HCT116 (cell line): ENCODE measurements at regions not wholly inside any gene's neighbourhood (a gene's known extent, or its start where the extent isn't known, plus 50 kb on each side); places are given as distances from the start of the nearest gene placed in this dataset.

Source experiments
- ATAC-seq: fragments of 200-7000 bp; cut with Tn5 transposase; 2 replicates; pipeline ENCODE4 v1.9.1; 2020; ENCODE audit warnings: mild to moderate bottlenecking, moderate library complexity
- BruUV-seq: library from RNA; stranded (reverse); fragments of 400-500 nt; replicated peaks from 2 replicates; lab custom pipeline; 2021; lab: Mats Ljungman, UMichigan
- CTCF ChIA-PET: fragments of 300-600 bp; sonication (Branson Sonifier 250); formaldehyde crosslinking; loops from one replicate; lab custom pipeline; 2021; ENCODE audit warnings: antibody characterized with exemption; lab: Charles Lee
- POLR2A ChIA-PET: fragments of 300-600, 350-600 bp; sonication (Branson Sonifier 250); formaldehyde crosslinking; loops from one replicate; lab custom pipeline; 2021; ENCODE audit warnings: antibody characterized with exemption; lab: Charles Lee
- RAD21 ChIA-PET, 2 experiments: fragments of 300-600 bp; sonication (Branson Sonifier 250); formaldehyde crosslinking; loops; one replicate each; lab custom pipeline; 2023; ENCODE audit warnings: low total read pairs in 2 of 2; ENCODE audit not compliant: uncharacterized antibody in 2 of 2, unreplicated experiment in 2 of 2, low non-redundant PET in 1 of 2; lab: Charles Lee
- DNase-seq: peaks from one replicate; pipeline ENCODE4 v3.0.0-alpha.2; 2010; ENCODE audit warnings: low read depth, low spot score
- H2AFZ ChIP-seq: fragments of 200-600 bp; shearing (Covaris generic), sonication (generic); 2 replicates; pipeline ENCODE4 v1.6.1; 2017; ENCODE audit warnings: low read depth, mixed run types, mixed read lengths, antibody characterized with exemption, low read length; ENCODE audit not compliant: poor library complexity, severe bottlenecking
- H3K27ac ChIP-seq: 2 replicates; pipeline ENCODE4 v1.5.1; 2012; ENCODE audit warnings: low read depth, low read length
- H3K27me3 ChIP-seq: fragments of 200-600 bp; sonication (generic); 2 replicates; pipeline ENCODE4 v1.6.1; 2016; ENCODE audit warnings: mixed run types, low read length, mixed read lengths; ENCODE audit not compliant: insufficient read depth
- H3K36me3 ChIP-seq, 2 experiments: fragments of 200-500 bp in 1 of 2; fragments of 200-600 bp in 1 of 2; sonication (Bioruptor generic) in 1 of 2; sonication (generic) in 1 of 2; 2 replicates each; pipeline versions ENCODE4 v1.5.1 to v1.6.1; 2014 to 2016; ENCODE audit warnings: low read length in 2 of 2, inconsistent platforms in 1 of 2, mixed read lengths in 1 of 2, mixed run types in 1 of 2; ENCODE audit not compliant: insufficient read depth in 2 of 2, control insufficient read depth in 1 of 2
- H3K4me1 ChIP-seq, 2 experiments: fragments of 200-600 bp in 1 of 2; sonication (generic) in 1 of 2; 2 replicates each; pipeline versions ENCODE4 v1.5.1 to v1.6.1; 2012 to 2017; ENCODE audit warnings: low read length in 2 of 2, inconsistent platforms in 1 of 2, mild to moderate bottlenecking in 1 of 2, mixed read lengths in 1 of 2, mixed run types in 1 of 2, moderate library complexity in 1 of 2; ENCODE audit not compliant: insufficient read depth in 2 of 2, control insufficient read depth in 1 of 2
- H3K4me2 ChIP-seq: fragments of 200-600 bp; sonication (generic); 2 replicates; pipeline ENCODE4 v1.6.1; 2017; ENCODE audit warnings: mixed run types, low read length, mixed read lengths
- H3K4me3 ChIP-seq, 2 experiments: fragments of 200-600 bp in 1 of 2; sonication (generic) in 1 of 2; replicated peaks in 1 of 2; 2 replicates each; pipeline ENCODE4 v1.5.1; 2011 to 2016; ENCODE audit warnings: low read length in 2 of 2, control low read depth in 1 of 2, low read depth in 1 of 2, mild to moderate bottlenecking in 1 of 2, mixed read lengths in 1 of 2, mixed run types in 1 of 2
- H3K79me2 ChIP-seq: fragments of 200-600 bp; sonication (generic); 2 replicates; pipeline ENCODE4 v1.6.1; 2017; ENCODE audit warnings: mild to moderate bottlenecking, mixed run types, low read length, moderate library complexity, mixed read lengths; ENCODE audit not compliant: insufficient read depth
- H3K9ac ChIP-seq: fragments of 200-600 bp; sonication (generic); 2 replicates; pipeline ENCODE4 v1.6.1; 2016; ENCODE audit warnings: low read length, mixed read lengths
- H3K9me2 ChIP-seq: fragments of 200-600 bp; sonication (generic), shearing (Covaris generic); 2 replicates; pipeline ENCODE4 v1.6.1; 2017; ENCODE audit warnings: mixed run types, mild to moderate bottlenecking, moderate library complexity; ENCODE audit not compliant: insufficient read depth
- H3K9me3 ChIP-seq, 2 experiments: fragments of 200-500 bp in 1 of 2; fragments of 200-600 bp in 1 of 2; sonication (Bioruptor generic) in 1 of 2; sonication (generic) in 1 of 2; 2 replicates each; pipeline ENCODE4 v1.6.1; 2014 to 2017; ENCODE audit warnings: low read length in 2 of 2, mixed read lengths in 2 of 2, inconsistent platforms in 1 of 2, low read depth in 1 of 2, mild to moderate bottlenecking in 1 of 2, mixed run types in 1 of 2, moderate library complexity in 1 of 2; ENCODE audit not compliant: control insufficient read depth in 1 of 2, insufficient read depth in 1 of 2
- H4K20me1 ChIP-seq: fragments of 200-600 bp; sonication (generic), shearing (Covaris generic); 2 replicates; pipeline ENCODE4 v1.6.1; 2017; ENCODE audit warnings: mixed run types, mild to moderate bottlenecking, moderate library complexity; ENCODE audit not compliant: insufficient read depth
- EGR1 ChIP-seq: IDR thresholded peaks from 2 replicates; pipeline ENCODE4 v1.6.1; 2012; ENCODE audit warnings: low read depth
- ELF1 ChIP-seq: IDR thresholded peaks from 2 replicates; pipeline ENCODE4 v1.6.1; 2012; ENCODE audit warnings: low read depth, borderline replicate concordance
- EZH2 ChIP-seq: fragments of 200-600 bp; sonication (generic); IDR thresholded peaks from 2 replicates; pipeline ENCODE4 v1.6.1; 2017; ENCODE audit warnings: antibody characterized with exemption, mixed run types
- EZH2phosphoT487 ChIP-seq: fragments of 200-600 bp; IDR thresholded peaks from 2 replicates; pipeline ENCODE4 v1.6.1; 2018; ENCODE audit warnings: antibody characterized with exemption, borderline replicate concordance
- JUND ChIP-seq: IDR thresholded peaks from 2 replicates; pipeline ENCODE4 v1.6.1; 2012
- RAD21 ChIP-seq: IDR thresholded peaks from 2 replicates; pipeline ENCODE4 v1.6.1; 2012; ENCODE audit warnings: low read depth, mild to moderate bottlenecking
- SP1 ChIP-seq: IDR thresholded peaks from 2 replicates; pipeline ENCODE4 v1.6.1; 2012; ENCODE audit warnings: low read depth
- SRF ChIP-seq: IDR thresholded peaks from 2 replicates; pipeline ENCODE4 v1.6.1; 2012; ENCODE audit warnings: low read depth
- TCF7L2 ChIP-seq: IDR thresholded peaks from 2 replicates; pipeline ENCODE4 v1.7.0; 2011; ENCODE audit warnings: borderline replicate concordance, inconsistent platforms; ENCODE audit not compliant: insufficient read depth, insufficient read length; ENCODE audit errors: extremely low read depth
- ZBTB33 ChIP-seq: IDR thresholded peaks from 2 replicates; pipeline ENCODE4 v1.6.1; 2011; ENCODE audit warnings: mild to moderate bottlenecking, low read length, moderate library complexity; ENCODE audit not compliant: insufficient replicate concordance; ENCODE audit errors: extremely low read depth
- intact Hi-C: fragments of 100-400 bp; cut with micrococcal nuclease; formaldehyde crosslinking; loops from 2 replicates; pipeline ENCODE4 v1.10.0; 2022
- TF ChIP-seq, protein P1 (sequence below): IDR thresholded peaks from 2 replicates; pipeline ENCODE4 v1.6.1; 2012

DNA sequence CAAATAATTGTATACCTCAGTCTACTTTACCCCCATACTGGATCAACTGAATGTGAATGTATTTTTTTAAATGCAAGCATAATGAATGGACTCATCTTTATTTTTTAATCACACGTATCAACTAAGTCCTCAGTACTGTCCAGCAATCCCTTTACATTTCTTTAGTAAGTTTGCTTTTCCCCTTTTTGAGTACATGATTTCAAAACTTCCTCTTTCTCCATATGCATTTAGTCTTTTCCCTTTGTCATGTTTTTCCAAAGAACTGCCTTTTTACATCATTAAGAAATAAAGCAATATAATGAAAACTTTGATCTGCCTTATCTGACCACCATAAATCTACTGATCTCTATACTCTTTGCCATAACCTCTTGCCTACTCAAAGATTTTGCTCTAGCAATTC is 182.5 kb upstream of the AKR1E2 start:
- ChIA-PET POLR2A (no interaction called here), CTCF (no interaction called here)
- H3K4me2 ChIP-seq: no peak overlapping the region
- H4K20me1 ChIP-seq: no peaks in the 10 kb centered on the region
- H2AFZ ChIP-seq: no peak overlapping the region
- no peaks in the 10 kb centered on the region for H3K9me2 ChIP-seq
- no peaks in the 10 kb centered on the region for H3K27me3 ChIP-seq
- TF ChIP-seq JUND (no peak), TCF7L2 (no peak), EGR1 (no peak), ELF1 (no peak), EZH2 (no peak), ZBTB33 (no peak), RAD21 (no peak), EZH2phosphoT487 (no peak)
- TF ChIP-seq, protein P1, sequence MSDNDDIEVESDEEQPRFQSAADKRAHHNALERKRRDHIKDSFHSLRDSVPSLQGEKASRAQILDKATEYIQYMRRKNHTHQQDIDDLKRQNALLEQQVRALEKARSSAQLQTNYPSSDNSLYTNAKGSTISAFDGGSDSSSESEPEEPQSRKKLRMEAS: no peak
- TF ChIP-seq, all 23 proteins: peak for 0
- no peaks in the 10 kb centered on the region for H3K4me1 ChIP-seq
- no TSS peak for BruUV-seq
- DNase-seq (no peak), ATAC-seq (no peak)
- no peaks in the 10 kb centered on the region for H3K79me2 ChIP-seq
- no peaks in the 10 kb centered on the region for H3K36me3 ChIP-seq
- H3K27ac ChIP-seq: no peak overlapping the region
- H3K4me3 ChIP-seq: no peak overlapping the region
- no peak overlapping the region for H3K9ac ChIP-seq
- RAD21 ChIA-PET: no interaction called here
- no peaks in the 10 kb centered on the region for H3K9me3 ChIP-seq
- intact Hi-C loops: no loop called here

- DNase-seq (no peak), ATAC-seq (no peak)
- H3K27me3 ChIP-seq: no peaks in the 10 kb centered on the region
- no peak overlapping the region for H3K4me2 ChIP-seq
- no peak overlapping the region for H2AFZ ChIP-seq
- H3K9me3 ChIP-seq: no peaks in the 10 kb centered on the region
- no peaks in the 10 kb centered on the region for H3K9me2 ChIP-seq
- H4K20me1 ChIP-seq: no peaks in the 10 kb centered on the region
- intact Hi-C loops: no loop called here
- RAD21 ChIA-PET: no interaction called here
- H3K4me3 ChIP-seq: no peak overlapping the region
- H3K27ac ChIP-seq: no peak overlapping the region
- no peaks in the 10 kb centered on the region for H3K79me2 ChIP-seq
- CTCF ChIA-PET: no interaction called here
- H3K9ac ChIP-seq: no peak overlapping the region
- POLR2A ChIA-PET: no interaction called here
- H3K4me1 ChIP-seq: no peaks in the 10 kb centered on the region
- no peaks in the 10 kb centered on the region for H3K36me3 ChIP-seq
- no peak for TF ChIP-seq SP1
- no peak for TF ChIP-seq SRF
- no peak for TF ChIP-seq ELF1
- TF ChIP-seq TCF7L2: no peak
- TF ChIP-seq, protein P1: no peak
- no TSS peak for BruUV-seq
Observed at GRCh38 chr10:4639960-4640359, 186.0 kb upstream of the AKR1E2 start.
